HCT116 (cell line): ENCODE measurements at regions not wholly inside any gene's neighbourhood (a gene's known extent, or its start where the extent isn't known, plus 50 kb on each side); places are given as distances from the start of the nearest gene placed in this dataset.

ENCODE experiments used
- ATAC-seq: fragments of 200-7000 bp; cut with Tn5 transposase; 2 replicates; pipeline ENCODE4 v1.9.1; 2020; ENCODE audit warnings: mild to moderate bottlenecking, moderate library complexity
- BruUV-seq: library from RNA; stranded (reverse); fragments of 400-500 nt; replicated peaks from 2 replicates; lab custom pipeline; 2021; lab: Mats Ljungman, UMichigan
- CTCF ChIA-PET: fragments of 300-600 bp; sonication (Branson Sonifier 250); formaldehyde crosslinking; loops from one replicate; lab custom pipeline; 2021; ENCODE audit warnings: antibody characterized with exemption; lab: Charles Lee
- POLR2A ChIA-PET: fragments of 300-600, 350-600 bp; sonication (Branson Sonifier 250); formaldehyde crosslinking; loops from one replicate; lab custom pipeline; 2021; ENCODE audit warnings: antibody characterized with exemption; lab: Charles Lee
- RAD21 ChIA-PET, 2 experiments: fragments of 300-600 bp; sonication (Branson Sonifier 250); formaldehyde crosslinking; loops; one replicate each; lab custom pipeline; 2023; ENCODE audit warnings: low total read pairs in 2 of 2; ENCODE audit not compliant: uncharacterized antibody in 2 of 2, unreplicated experiment in 2 of 2, low non-redundant PET in 1 of 2; lab: Charles Lee
- DNase-seq: peaks from one replicate; pipeline ENCODE4 v3.0.0-alpha.2; 2010; ENCODE audit warnings: low read depth, low spot score
- H2AFZ ChIP-seq: fragments of 200-600 bp; shearing (Covaris generic), sonication (generic); 2 replicates; pipeline ENCODE4 v1.6.1; 2017; ENCODE audit warnings: low read depth, mixed run types, mixed read lengths, antibody characterized with exemption, low read length; ENCODE audit not compliant: poor library complexity, severe bottlenecking
- H3K27ac ChIP-seq: 2 replicates; pipeline ENCODE4 v1.5.1; 2012; ENCODE audit warnings: low read depth, low read length
- H3K27me3 ChIP-seq: fragments of 200-600 bp; sonication (generic); 2 replicates; pipeline ENCODE4 v1.6.1; 2016; ENCODE audit warnings: mixed run types, low read length, mixed read lengths; ENCODE audit not compliant: insufficient read depth
- H3K36me3 ChIP-seq, 2 experiments: fragments of 200-500 bp in 1 of 2; fragments of 200-600 bp in 1 of 2; sonication (Bioruptor generic) in 1 of 2; sonication (generic) in 1 of 2; 2 replicates each; pipeline versions ENCODE4 v1.5.1 to v1.6.1; 2014 to 2016; ENCODE audit warnings: low read length in 2 of 2, inconsistent platforms in 1 of 2, mixed read lengths in 1 of 2, mixed run types in 1 of 2; ENCODE audit not compliant: insufficient read depth in 2 of 2, control insufficient read depth in 1 of 2
- H3K4me1 ChIP-seq, 2 experiments: fragments of 200-600 bp in 1 of 2; sonication (generic) in 1 of 2; 2 replicates each; pipeline versions ENCODE4 v1.5.1 to v1.6.1; 2012 to 2017; ENCODE audit warnings: low read length in 2 of 2, inconsistent platforms in 1 of 2, mild to moderate bottlenecking in 1 of 2, mixed read lengths in 1 of 2, mixed run types in 1 of 2, moderate library complexity in 1 of 2; ENCODE audit not compliant: insufficient read depth in 2 of 2, control insufficient read depth in 1 of 2
- H3K4me2 ChIP-seq: fragments of 200-600 bp; sonication (generic); 2 replicates; pipeline ENCODE4 v1.6.1; 2017; ENCODE audit warnings: mixed run types, low read length, mixed read lengths
- H3K4me3 ChIP-seq, 2 experiments: fragments of 200-600 bp in 1 of 2; sonication (generic) in 1 of 2; replicated peaks in 1 of 2; 2 replicates each; pipeline ENCODE4 v1.5.1; 2011 to 2016; ENCODE audit warnings: low read length in 2 of 2, control low read depth in 1 of 2, low read depth in 1 of 2, mild to moderate bottlenecking in 1 of 2, mixed read lengths in 1 of 2, mixed run types in 1 of 2
- H3K79me2 ChIP-seq: fragments of 200-600 bp; sonication (generic); 2 replicates; pipeline ENCODE4 v1.6.1; 2017; ENCODE audit warnings: mild to moderate bottlenecking, mixed run types, low read length, moderate library complexity, mixed read lengths; ENCODE audit not compliant: insufficient read depth
- H3K9ac ChIP-seq: fragments of 200-600 bp; sonication (generic); 2 replicates; pipeline ENCODE4 v1.6.1; 2016; ENCODE audit warnings: low read length, mixed read lengths
- H3K9me2 ChIP-seq: fragments of 200-600 bp; sonication (generic), shearing (Covaris generic); 2 replicates; pipeline ENCODE4 v1.6.1; 2017; ENCODE audit warnings: mixed run types, mild to moderate bottlenecking, moderate library complexity; ENCODE audit not compliant: insufficient read depth
- H3K9me3 ChIP-seq, 2 experiments: fragments of 200-500 bp in 1 of 2; fragments of 200-600 bp in 1 of 2; sonication (Bioruptor generic) in 1 of 2; sonication (generic) in 1 of 2; 2 replicates each; pipeline ENCODE4 v1.6.1; 2014 to 2017; ENCODE audit warnings: low read length in 2 of 2, mixed read lengths in 2 of 2, inconsistent platforms in 1 of 2, low read depth in 1 of 2, mild to moderate bottlenecking in 1 of 2, mixed run types in 1 of 2, moderate library complexity in 1 of 2; ENCODE audit not compliant: control insufficient read depth in 1 of 2, insufficient read depth in 1 of 2
- H4K20me1 ChIP-seq: fragments of 200-600 bp; sonication (generic), shearing (Covaris generic); 2 replicates; pipeline ENCODE4 v1.6.1; 2017; ENCODE audit warnings: mixed run types, mild to moderate bottlenecking, moderate library complexity; ENCODE audit not compliant: insufficient read depth
- CBX3 ChIP-seq: IDR thresholded peaks from 2 replicates; pipeline ENCODE4 v1.6.1; 2012; ENCODE audit warnings: low read depth
- EGR1 ChIP-seq: IDR thresholded peaks from 2 replicates; pipeline ENCODE4 v1.6.1; 2012; ENCODE audit warnings: low read depth
- ELF1 ChIP-seq: IDR thresholded peaks from 2 replicates; pipeline ENCODE4 v1.6.1; 2012; ENCODE audit warnings: low read depth, borderline replicate concordance
- FOSL1 ChIP-seq: IDR thresholded peaks from 2 replicates; pipeline ENCODE4 v1.6.1; 2012; ENCODE audit warnings: low read depth
- MAX ChIP-seq: IDR thresholded peaks from 2 replicates; pipeline ENCODE4 v1.6.1; 2012
- POLR2A ChIP-seq: IDR thresholded peaks from 2 replicates; pipeline ENCODE4 v1.7.0; 2011; ENCODE audit warnings: borderline replicate concordance; ENCODE audit not compliant: insufficient read depth, insufficient read length; ENCODE audit errors: extremely low read depth
- RAD21 ChIP-seq: IDR thresholded peaks from 2 replicates; pipeline ENCODE4 v1.6.1; 2012; ENCODE audit warnings: low read depth, mild to moderate bottlenecking
- SIN3A ChIP-seq: IDR thresholded peaks from 2 replicates; pipeline ENCODE4 v1.6.1; 2012; ENCODE audit warnings: low read depth
- SP1 ChIP-seq: IDR thresholded peaks from 2 replicates; pipeline ENCODE4 v1.6.1; 2012; ENCODE audit warnings: low read depth
- YY1 ChIP-seq: IDR thresholded peaks from 2 replicates; pipeline ENCODE4 v1.6.1; 2011; ENCODE audit warnings: low read length, low read depth, moderate library complexity, mild to moderate bottlenecking; ENCODE audit not compliant: insufficient replicate concordance; ENCODE audit errors: extremely low read depth
- ZFX ChIP-seq: fragments of 450-650 bp; IDR thresholded peaks from 2 replicates; pipeline ENCODE4 v1.6.1; 2017
- intact Hi-C: fragments of 100-400 bp; cut with micrococcal nuclease; formaldehyde crosslinking; loops from 2 replicates; pipeline ENCODE4 v1.10.0; 2022
- TF ChIP-seq, protein P1 (sequence below): IDR thresholded peaks from 2 replicates; pipeline ENCODE4 v1.6.1; 2011; ENCODE audit warnings: mild to moderate bottlenecking, low read length, moderate library complexity; ENCODE audit not compliant: insufficient replicate concordance; ENCODE audit errors: extremely low read depth
- TF ChIP-seq, protein P2 (sequence below), 3 experiments: fragments of 200-600 bp in 1 of 3; sonication (generic) in 1 of 3; IDR thresholded peaks in 2 of 3; conservative IDR thresholded peaks in 1 of 3; 2 replicates each; pipeline ENCODE4 v1.5.1; 2012 to 2017; ENCODE audit warnings: low read depth in 2 of 3, low read length in 2 of 3, antibody characterized with exemption in 1 of 3, borderline replicate concordance in 1 of 3, control low read depth in 1 of 3, mild to moderate bottlenecking in 1 of 3, mixed read lengths in 1 of 3, mixed run types in 1 of 3, moderate library complexity in 1 of 3; ENCODE audit not compliant: insufficient read depth in 1 of 3
- TF ChIP-seq, protein P3 (sequence below): IDR thresholded peaks from 2 replicates; pipeline ENCODE4 v1.6.1; 2012

DNA sequence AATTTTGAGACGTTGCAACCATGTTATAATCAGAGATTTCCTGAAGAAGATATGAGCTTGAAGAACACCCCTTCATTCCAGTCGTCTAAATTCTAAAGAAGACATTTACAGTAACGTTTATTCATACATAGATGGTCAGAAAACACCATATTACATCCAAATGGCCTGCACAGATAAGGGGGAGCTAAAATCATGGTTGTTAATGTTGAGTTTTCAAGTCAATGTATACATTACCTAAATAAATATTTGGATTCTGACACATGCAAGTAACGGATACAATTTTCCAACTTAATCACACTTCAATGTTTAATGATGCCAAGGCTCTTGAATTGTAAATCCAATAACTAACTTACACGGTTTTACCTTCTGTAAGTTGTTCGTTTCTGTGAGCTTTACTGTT is 318.4 kb downstream of the SLC6A15 start (continued):
- TF ChIP-seq, protein P1, sequence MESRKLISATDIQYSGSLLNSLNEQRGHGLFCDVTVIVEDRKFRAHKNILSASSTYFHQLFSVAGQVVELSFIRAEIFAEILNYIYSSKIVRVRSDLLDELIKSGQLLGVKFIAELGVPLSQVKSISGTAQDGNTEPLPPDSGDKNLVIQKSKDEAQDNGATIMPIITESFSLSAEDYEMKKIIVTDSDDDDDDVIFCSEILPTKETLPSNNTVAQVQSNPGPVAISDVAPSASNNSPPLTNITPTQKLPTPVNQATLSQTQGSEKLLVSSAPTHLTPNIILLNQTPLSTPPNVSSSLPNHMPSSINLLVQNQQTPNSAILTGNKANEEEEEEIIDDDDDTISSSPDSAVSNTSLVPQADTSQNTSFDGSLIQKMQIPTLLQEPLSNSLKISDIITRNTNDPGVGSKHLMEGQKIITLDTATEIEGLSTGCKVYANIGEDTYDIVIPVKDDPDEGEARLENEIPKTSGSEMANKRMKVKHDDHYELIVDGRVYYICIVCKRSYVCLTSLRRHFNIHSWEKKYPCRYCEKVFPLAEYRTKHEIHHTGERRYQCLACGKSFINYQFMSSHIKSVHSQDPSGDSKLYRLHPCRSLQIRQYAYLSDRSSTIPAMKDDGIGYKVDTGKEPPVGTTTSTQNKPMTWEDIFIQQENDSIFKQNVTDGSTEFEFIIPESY: no peak
- no peak for TF ChIP-seq YY1
- TF ChIP-seq, protein P2, sequence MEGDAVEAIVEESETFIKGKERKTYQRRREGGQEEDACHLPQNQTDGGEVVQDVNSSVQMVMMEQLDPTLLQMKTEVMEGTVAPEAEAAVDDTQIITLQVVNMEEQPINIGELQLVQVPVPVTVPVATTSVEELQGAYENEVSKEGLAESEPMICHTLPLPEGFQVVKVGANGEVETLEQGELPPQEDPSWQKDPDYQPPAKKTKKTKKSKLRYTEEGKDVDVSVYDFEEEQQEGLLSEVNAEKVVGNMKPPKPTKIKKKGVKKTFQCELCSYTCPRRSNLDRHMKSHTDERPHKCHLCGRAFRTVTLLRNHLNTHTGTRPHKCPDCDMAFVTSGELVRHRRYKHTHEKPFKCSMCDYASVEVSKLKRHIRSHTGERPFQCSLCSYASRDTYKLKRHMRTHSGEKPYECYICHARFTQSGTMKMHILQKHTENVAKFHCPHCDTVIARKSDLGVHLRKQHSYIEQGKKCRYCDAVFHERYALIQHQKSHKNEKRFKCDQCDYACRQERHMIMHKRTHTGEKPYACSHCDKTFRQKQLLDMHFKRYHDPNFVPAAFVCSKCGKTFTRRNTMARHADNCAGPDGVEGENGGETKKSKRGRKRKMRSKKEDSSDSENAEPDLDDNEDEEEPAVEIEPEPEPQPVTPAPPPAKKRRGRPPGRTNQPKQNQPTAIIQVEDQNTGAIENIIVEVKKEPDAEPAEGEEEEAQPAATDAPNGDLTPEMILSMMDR (IDR thresholded peaks at IDR 0.05 in 2 of 3, conservative IDR thresholded peaks at IDR 0.05 in 1 of 3; ENCODE audit: borderline replicate concordance in 1 of 3, insufficient read depth in 1 of 3, low read depth in 2 of 3, low read length in 2 of 3): no peak

GRCh38 chr12:84585776-84586395 is 326.7 kb downstream of the SLC6A15 start:
- RAD21 ChIA-PET: no interaction called here
- no peak for ATAC-seq
- no peak for DNase-seq

More at GRCh38 chr12:84585776-84586395, 326.7 kb downstream of the SLC6A15 start:
- no peak overlapping the region for H3K4me2 ChIP-seq
- H3K27me3 ChIP-seq: no peaks in the 10 kb centered on the region
- CTCF ChIA-PET: no interaction called here
- H3K9me3 ChIP-seq: no peaks in the 10 kb centered on the region
- no peak overlapping the region for H3K4me3 ChIP-seq
- H2AFZ ChIP-seq: no peak overlapping the region
- H4K20me1 ChIP-seq: no peaks in the 10 kb centered on the region
- TF ChIP-seq SP1 (no peak), ELF1 (no peak), MAX (no peak), SIN3A (no peak), CBX3 (no peak), FOSL1 (no peak), POLR2A (no peak), ZFX (no peak), EGR1 (no peak), RAD21 (no peak)
- TF ChIP-seq, protein P3, sequence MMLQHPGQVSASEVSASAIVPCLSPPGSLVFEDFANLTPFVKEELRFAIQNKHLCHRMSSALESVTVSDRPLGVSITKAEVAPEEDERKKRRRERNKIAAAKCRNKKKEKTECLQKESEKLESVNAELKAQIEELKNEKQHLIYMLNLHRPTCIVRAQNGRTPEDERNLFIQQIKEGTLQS: no peak
- TF ChIP-seq, protein P2 (IDR thresholded peaks at IDR 0.05 in 2 of 3, conservative IDR thresholded peaks at IDR 0.05 in 1 of 3; ENCODE audit: borderline replicate concordance in 1 of 3, insufficient read depth in 1 of 3, low read depth in 2 of 3, low read length in 2 of 3): no peak
- no peak overlapping the region for H3K9ac ChIP-seq
- no peaks in the 10 kb centered on the region for H3K36me3 ChIP-seq
- POLR2A ChIA-PET: no interaction called here
- no peaks in the 10 kb centered on the region for H3K4me1 ChIP-seq
- no peak overlapping the region for H3K27ac ChIP-seq
- intact Hi-C loops: no loop called here
- no peaks in the 10 kb centered on the region for H3K79me2 ChIP-seq
- no peaks in the 10 kb centered on the region for H3K9me2 ChIP-seq
- no TSS peak for BruUV-seq
